ENCODE measurements at regions not wholly inside any gene's neighbourhood (a gene's known extent, or its start where the extent isn't known, plus 50 kb on each side); places are given as distances from the start of the nearest gene placed in this dataset.

- no peak overlapping the region for H2AFZ ChIP-seq (ENCODE audit: low read depth, low read length)
- no peaks in the 10 kb centered on the region for H3K9me3 ChIP-seq (ENCODE audit: low read length)
- no peaks in the 10 kb centered on the region for H3F3A ChIP-seq (ENCODE audit: insufficient read depth, low read length, poor library complexity, severe bottlenecking)
- no peaks in the 10 kb centered on the region for H4K20me1 ChIP-seq (ENCODE audit: insufficient read depth)
- H3K9me2 ChIP-seq (ENCODE audit: insufficient read depth, low read length), result no peaks in the 10 kb centered on the region
- no peak overlapping the region for H3K9ac ChIP-seq (ENCODE audit: low read length)
- no peaks in the 10 kb centered on the region for H3K36me3 ChIP-seq (ENCODE audit: insufficient read depth, low read length)
- H3K4me2 ChIP-seq (ENCODE audit: low read length), result no peak overlapping the region
- H3K79me2 ChIP-seq (replicated peaks; ENCODE audit: insufficient read depth, low read length), result no peaks in the 10 kb centered on the region
- no peak overlapping the region for H3K4me3 ChIP-seq (ENCODE audit: low read length)
- H3K27ac ChIP-seq (ENCODE audit: low read length), result no peak overlapping the region
- no peaks in the 10 kb centered on the region for H3K27me3 ChIP-seq (ENCODE audit: insufficient read depth, low read depth, low read length)
- no peak for TF ChIP-seq REST (IDR thresholded peaks at IDR 0.05; ENCODE audit: borderline replicate concordance)
- TF ChIP-seq MXI1 (conservative IDR thresholded peaks at IDR 0.05; ENCODE audit: poor library complexity, severe bottlenecking), result no peak
- TF ChIP-seq POLR2AphosphoS5 (IDR thresholded peaks at IDR 0.05), result no peak
- no peak for TF ChIP-seq TAF1 (IDR thresholded peaks at IDR 0.05; ENCODE audit: low read depth)
- TF ChIP-seq EP300 (conservative IDR thresholded peaks at IDR 0.05; ENCODE audit: poor library complexity, severe bottlenecking), result no peak
- TF ChIP-seq SMC3 (conservative IDR thresholded peaks at IDR 0.05; ENCODE audit: poor library complexity), result no peak
- no peak for TF ChIP-seq CTCF (IDR thresholded peaks at IDR 0.05; ENCODE audit: poor library complexity, severe bottlenecking)
Observed at GRCh38 chr10:120996456-120997034, 145.4 kb downstream of the WDR11 start.

- H3K4me2 ChIP-seq (ENCODE audit: low read length), result no peak overlapping the region
- no peak for TF ChIP-seq EZH2 (IDR thresholded peaks at IDR 0.05; ENCODE audit: borderline replicate concordance, insufficient read depth, low read length, poor library complexity, severe bottlenecking)
- TF ChIP-seq REST (IDR thresholded peaks at IDR 0.05; ENCODE audit: borderline replicate concordance), result no peak
- TF ChIP-seq MXI1 (conservative IDR thresholded peaks at IDR 0.05; ENCODE audit: poor library complexity, severe bottlenecking), result no peak
- TF ChIP-seq CTCF (IDR thresholded peaks at IDR 0.05; ENCODE audit: poor library complexity, severe bottlenecking), result no peak
- no peak overlapping the region for H3K27ac ChIP-seq (ENCODE audit: low read length)
- no peaks in the 10 kb centered on the region for H3K36me3 ChIP-seq (ENCODE audit: insufficient read depth, low read length)
- H3K79me2 ChIP-seq (replicated peaks; ENCODE audit: insufficient read depth, low read length), result no peaks in the 10 kb centered on the region
- no peaks in the 10 kb centered on the region for H3K9me3 ChIP-seq (ENCODE audit: low read length)
- H3K4me3 ChIP-seq (ENCODE audit: low read length), result no peak overlapping the region
- H3K9me2 ChIP-seq (ENCODE audit: insufficient read depth, low read length), result no peaks in the 10 kb centered on the region
- no peak overlapping the region for H3K9ac ChIP-seq (ENCODE audit: low read length)
- no peak overlapping the region for H2AFZ ChIP-seq (ENCODE audit: low read depth, low read length)
- no peaks in the 10 kb centered on the region for H3K27me3 ChIP-seq (ENCODE audit: insufficient read depth, low read depth, low read length)
- no peaks in the 10 kb centered on the region for H4K20me1 ChIP-seq (ENCODE audit: insufficient read depth)
- H3F3A ChIP-seq (ENCODE audit: insufficient read depth, low read length, poor library complexity, severe bottlenecking), result no peaks in the 10 kb centered on the region
Observed at GRCh38 chr10:120997313-120997712, 146.2 kb downstream of the WDR11 start.
